K562 (cell line): ENCODE measurements at regions not wholly inside any gene's neighbourhood (a gene's known extent, or its start where the extent isn't known, plus 50 kb on each side); places are given as distances from the start of the nearest gene placed in this dataset.

ENCODE experiments used
- ATAC-seq: fragments of 200-7000 bp; cut with Tn5 transposase; 3 replicates; pipeline ENCODE4 v1.9.1; 2020; ENCODE audit warnings: moderate library complexity
- BruUV-seq: library from RNA; stranded (reverse); fragments of 400-500 nt; replicated peaks from 2 replicates; lab custom pipeline; 2021; lab: Mats Ljungman, UMichigan
- CTCF ChIA-PET: fragments of 300-600 bp; formaldehyde crosslinking; extraction: SDS; loops from one replicate; lab custom pipeline; 2021; ENCODE audit warnings: low intra/inter-chr PET ratio; lab: Yijun Ruan, JAX
- POLR2A ChIA-PET: fragments of 300-600, 350-650 bp; sonication (Branson Sonifier 250); formaldehyde crosslinking; extraction: SDS; loops from one replicate; lab custom pipeline; 2021; ENCODE audit warnings: antibody characterized with exemption, inconsistent platforms; lab: Yijun Ruan, JAX
- DNase-seq, 4 experiments: peaks; one replicate each; pipeline versions ENCODE4 v3.0.0 to v3.0.0-alpha.2; 2011 to 2018; ENCODE audit warnings: low spot score in 3 of 4, mixed read lengths in 3 of 4; ENCODE audit errors: extremely low read depth in 1 of 4
- FAIRE-seq: peaks from 2 replicates; lab custom pipeline; 2011; peaks lifted over from hg19 to GRCh38; lab: Jason Lieb, UNC
- H2AFZ ChIP-seq: 2 replicates; pipeline ENCODE4 v1.6.0; 2011; ENCODE audit warnings: low read depth, low read length, control low read depth, inconsistent platforms
- H3K27ac ChIP-seq: fragments of 200-600 bp; 3 replicates; pipeline ENCODE4 v1.8.0; 2011; ENCODE audit warnings: low read depth, mild to moderate bottlenecking, control low read depth, inconsistent platforms, low read length, moderate library complexity, mixed read lengths; ENCODE audit errors: extremely low read depth
- H3K27me3 ChIP-seq, 2 experiments: fragments of 300-600 bp in 1 of 2; 2 replicates in 1 of 2; 3 replicates in 1 of 2; pipeline versions ENCODE4 v1.6.0 to v1.8.0; 2011; ENCODE audit warnings: inconsistent platforms in 2 of 2, low read length in 2 of 2, mild to moderate bottlenecking in 1 of 2, mixed read lengths in 1 of 2, moderate library complexity in 1 of 2; ENCODE audit not compliant: control insufficient read depth in 2 of 2, insufficient read depth in 2 of 2
- H3K36me3 ChIP-seq: fragments of 300-600 bp; 3 replicates; pipeline ENCODE4 v1.8.0; 2011; ENCODE audit warnings: mild to moderate bottlenecking, low read length, inconsistent platforms; ENCODE audit not compliant: control insufficient read depth, insufficient read depth
- H3K4me1 ChIP-seq, 2 experiments: fragments of 200-600 bp in 1 of 2; replicated peaks in 1 of 2; 2 replicates in 1 of 2; 3 replicates in 1 of 2; pipeline versions ENCODE4 v1.5.1 to v1.8.0; 2011; ENCODE audit warnings: inconsistent platforms in 2 of 2, low read length in 2 of 2, mild to moderate bottlenecking in 1 of 2, mixed read lengths in 1 of 2, moderate library complexity in 1 of 2; ENCODE audit not compliant: control insufficient read depth in 2 of 2, insufficient read depth in 2 of 2
- H3K4me2 ChIP-seq: 2 replicates; pipeline ENCODE4 v1.6.1; 2011; ENCODE audit warnings: low read length, control low read depth, inconsistent platforms, mixed read lengths; ENCODE audit not compliant: insufficient read depth
- H3K4me3 ChIP-seq: fragments of 200-600 bp; sonication (generic), shearing (Covaris generic); 2 replicates; pipeline ENCODE4 v1.5.1; 2016; ENCODE audit warnings: control low read depth, inconsistent platforms
- H3K79me2 ChIP-seq: fragments of 200-600 bp; 3 replicates; pipeline ENCODE4 v1.8.0; 2011; ENCODE audit warnings: low read length, inconsistent platforms; ENCODE audit not compliant: control insufficient read depth, insufficient read depth
- H3K9ac ChIP-seq, 2 experiments: 2 replicates each; pipeline versions ENCODE4 v1.6.0 to v1.6.1; 2011; ENCODE audit warnings: low read depth in 2 of 2, low read length in 2 of 2, control low read depth in 1 of 2, inconsistent platforms in 1 of 2, mild to moderate bottlenecking in 1 of 2, mixed read lengths in 1 of 2; ENCODE audit not compliant: insufficient read depth in 1 of 2
- H3K9me1 ChIP-seq: one replicate; pipeline ENCODE4 v1.6.0; 2011; ENCODE audit warnings: inconsistent platforms, mild to moderate bottlenecking, low read length, moderate library complexity; ENCODE audit not compliant: control insufficient read depth, insufficient read depth
- H3K9me3 ChIP-seq: replicated peaks from 2 replicates; pipeline ENCODE4 v1.5.1; 2011; ENCODE audit warnings: low read depth, low read length, inconsistent platforms; ENCODE audit not compliant: control insufficient read depth, insufficient read depth
- H4K20me1 ChIP-seq: replicated peaks from 2 replicates; pipeline ENCODE4 v1.6.1; 2011; ENCODE audit warnings: low read length, inconsistent platforms, mixed read lengths; ENCODE audit not compliant: control insufficient read depth, insufficient read depth
- ATF7 ChIP-seq: fragments of 450-650 bp; IDR thresholded peaks from 2 replicates; pipeline ENCODE4 v1.7.1; 2014; ENCODE audit warnings: mild to moderate bottlenecking, moderate library complexity
- CBFB ChIP-seq: sonication (generic); formaldehyde crosslinking; IDR thresholded peaks from 2 replicates; pipeline ENCODE4 v1.4.0; 2020; ENCODE audit warnings: mild to moderate bottlenecking, missing genetic modification reagents
- HDAC8 ChIP-seq: fragments of 450-650 bp; IDR thresholded peaks from 2 replicates; pipeline ENCODE4 v1.6.1; 2016; ENCODE audit warnings: mild to moderate bottlenecking, missing genetic modification characterization, moderate library complexity, missing compliant biosample characterization
- KLF10 ChIP-seq: fragments of 250-450 bp; sonication (Bioruptor Pico); IDR thresholded peaks from 2 replicates; pipeline ENCODE4 v1.6.1; 2021; ENCODE audit warnings: matching md5 sums
- MECOM ChIP-seq: fragments of 250-450 bp; sonication (Bioruptor Pico); IDR thresholded peaks from 2 replicates; pipeline ENCODE4 v1.8.0; 2022; ENCODE audit warnings: inconsistent platforms
- PHTF2 ChIP-seq: fragments of 250-450 bp; sonication (Bioruptor Pico); IDR thresholded peaks from 2 replicates; pipeline ENCODE4 v1.5.0; 2021; ENCODE audit warnings: mild to moderate bottlenecking
- SRF ChIP-seq, 2 experiments: fragments of 250-450, 450-650 bp in 1 of 2; sonication (Bioruptor Pico) in 1 of 2; sonication (generic) in 1 of 2; formaldehyde crosslinking; IDR thresholded peaks; 2 replicates each; pipeline versions ENCODE4 v1.5.0 to v1.5.1; 2020 to 2022; ENCODE audit warnings: mild to moderate bottlenecking in 1 of 2, missing genetic modification reagents in 1 of 2
- WHSC1 ChIP-seq: IDR thresholded peaks from one replicate; pipeline ENCODE4 v1.6.1; 2012; ENCODE audit warnings: low read length, control low read depth, inconsistent platforms
- WGBS: fragments of 100-300 bp; shearing (Covaris generic); methylation state at CpG from one replicate; pipeline ENCODE4 v1.1.6; 2016; ENCODE audit warnings: low coverage, mixed read lengths; ENCODE audit not compliant: insufficient coverage; ENCODE audit errors: missing lambda C conversion rate; 5-methylcytosine and 5-hydroxymethylcytosine counted together
- in situ Hi-C: fragments of 300-500 bp; cut with MboI; formaldehyde crosslinking; loops from 4 replicates; pipeline ENCODE4 v1.15.0; 2018; ENCODE audit warnings: inconsistent platforms, mixed read lengths
- intact Hi-C: fragments of 100-400 bp; cut with micrococcal nuclease; formaldehyde crosslinking; loops from 2 replicates; pipeline ENCODE4 v1.14.2; 2022
- TF ChIP-seq, protein P1 (sequence below): fragments of 450-650 bp; conservative IDR thresholded peaks from 2 replicates; pipeline ENCODE4 v1.6.1; 2016; ENCODE audit warnings: missing genetic modification characterization, low read depth, mild to moderate bottlenecking, control low read depth, missing compliant biosample characterization
- TF ChIP-seq, protein P2 (sequence below): fragments of 450-650 bp; IDR thresholded peaks from 2 replicates; pipeline ENCODE4 v1.6.1; 2016; ENCODE audit warnings: borderline replicate concordance
- TF ChIP-seq, protein P3 (sequence below): sonication (generic); formaldehyde crosslinking; IDR thresholded peaks from 2 replicates; pipeline ENCODE4 v1.8.0; 2022; ENCODE audit warnings: mild to moderate bottlenecking, missing genetic modification reagents

DNA sequence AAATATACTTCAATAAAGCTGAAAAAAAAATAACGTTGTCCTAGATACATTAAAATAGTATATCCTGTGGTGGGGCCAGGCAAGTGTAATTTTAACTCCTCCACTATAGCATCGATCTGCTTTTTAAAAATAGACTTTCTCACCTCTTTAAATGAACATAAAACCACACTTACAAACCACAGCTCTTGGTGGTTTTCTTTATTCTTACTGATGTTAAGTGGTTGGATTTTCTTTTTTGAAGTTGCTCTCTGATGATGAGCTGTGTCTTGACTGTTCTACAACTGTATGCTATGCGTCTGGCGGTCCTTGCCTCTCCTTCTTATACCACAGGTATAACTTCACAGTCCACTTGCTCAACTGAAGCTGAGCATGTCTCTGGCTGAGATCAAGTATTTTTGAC lies 721.5 kb upstream of the KLHL1 start:
- in situ Hi-C loops = no loop called here
- no peak for DNase-seq
- Histone ChIP-seq H3K27me3 (no peaks in the 10 kb centered on the region), H3K27ac (no peak overlapping the region), H3K4me2 (no peak overlapping the region), H2AFZ (no peak overlapping the region), H4K20me1 (no peaks in the 10 kb centered on the region), H3K4me1 (no peaks in the 10 kb centered on the region), H3K4me3 (no peak overlapping the region), H3K9me3 (no peaks in the 10 kb centered on the region), H3K9me1 (no peaks in the 10 kb centered on the region), H3K36me3 (no peaks in the 10 kb centered on the region), H3K79me2 (no peaks in the 10 kb centered on the region), H3K9ac (no peak overlapping the region)
- no TSS peak for BruUV-seq
- FAIRE-seq = no peak
- intact Hi-C loops = no loop called here
- ChIA-PET POLR2A (no interaction called here), CTCF (no interaction called here)
- 6% methylated on average over 4 of the region's 4 CpGs for WGBS
- no peak for ATAC-seq
- TF ChIP-seq MECOM (no peak), PHTF2 (no peak), WHSC1 (no peak), KLF10 (CRISPR knock-in tag) (no peak), HDAC8 (no peak), SRF (CRISPR knock-in tag; IDR thresholded peaks at IDR 0.05) (no peak), ATF7 (no peak), CBFB (CRISPR knock-in tag) (no peak)
- TF ChIP-seq, protein P1, sequence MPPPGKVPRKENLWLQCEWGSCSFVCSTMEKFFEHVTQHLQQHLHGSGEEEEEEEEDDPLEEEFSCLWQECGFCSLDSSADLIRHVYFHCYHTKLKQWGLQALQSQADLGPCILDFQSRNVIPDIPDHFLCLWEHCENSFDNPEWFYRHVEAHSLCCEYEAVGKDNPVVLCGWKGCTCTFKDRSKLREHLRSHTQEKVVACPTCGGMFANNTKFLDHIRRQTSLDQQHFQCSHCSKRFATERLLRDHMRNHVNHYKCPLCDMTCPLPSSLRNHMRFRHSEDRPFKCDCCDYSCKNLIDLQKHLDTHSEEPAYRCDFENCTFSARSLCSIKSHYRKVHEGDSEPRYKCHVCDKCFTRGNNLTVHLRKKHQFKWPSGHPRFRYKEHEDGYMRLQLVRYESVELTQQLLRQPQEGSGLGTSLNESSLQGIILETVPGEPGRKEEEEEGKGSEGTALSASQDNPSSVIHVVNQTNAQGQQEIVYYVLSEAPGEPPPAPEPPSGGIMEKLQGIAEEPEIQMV (tag) = no peak
- TF ChIP-seq, protein P2, sequence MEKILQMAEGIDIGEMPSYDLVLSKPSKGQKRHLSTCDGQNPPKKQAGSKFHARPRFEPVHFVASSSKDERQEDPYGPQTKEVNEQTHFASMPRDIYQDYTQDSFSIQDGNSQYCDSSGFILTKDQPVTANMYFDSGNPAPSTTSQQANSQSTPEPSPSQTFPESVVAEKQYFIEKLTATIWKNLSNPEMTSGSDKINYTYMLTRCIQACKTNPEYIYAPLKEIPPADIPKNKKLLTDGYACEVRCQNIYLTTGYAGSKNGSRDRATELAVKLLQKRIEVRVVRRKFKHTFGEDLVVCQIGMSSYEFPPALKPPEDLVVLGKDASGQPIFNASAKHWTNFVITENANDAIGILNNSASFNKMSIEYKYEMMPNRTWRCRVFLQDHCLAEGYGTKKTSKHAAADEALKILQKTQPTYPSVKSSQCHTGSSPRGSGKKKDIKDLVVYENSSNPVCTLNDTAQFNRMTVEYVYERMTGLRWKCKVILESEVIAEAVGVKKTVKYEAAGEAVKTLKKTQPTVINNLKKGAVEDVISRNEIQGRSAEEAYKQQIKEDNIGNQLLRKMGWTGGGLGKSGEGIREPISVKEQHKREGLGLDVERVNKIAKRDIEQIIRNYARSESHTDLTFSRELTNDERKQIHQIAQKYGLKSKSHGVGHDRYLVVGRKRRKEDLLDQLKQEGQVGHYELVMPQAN = no peak
- TF ChIP-seq, protein P3, sequence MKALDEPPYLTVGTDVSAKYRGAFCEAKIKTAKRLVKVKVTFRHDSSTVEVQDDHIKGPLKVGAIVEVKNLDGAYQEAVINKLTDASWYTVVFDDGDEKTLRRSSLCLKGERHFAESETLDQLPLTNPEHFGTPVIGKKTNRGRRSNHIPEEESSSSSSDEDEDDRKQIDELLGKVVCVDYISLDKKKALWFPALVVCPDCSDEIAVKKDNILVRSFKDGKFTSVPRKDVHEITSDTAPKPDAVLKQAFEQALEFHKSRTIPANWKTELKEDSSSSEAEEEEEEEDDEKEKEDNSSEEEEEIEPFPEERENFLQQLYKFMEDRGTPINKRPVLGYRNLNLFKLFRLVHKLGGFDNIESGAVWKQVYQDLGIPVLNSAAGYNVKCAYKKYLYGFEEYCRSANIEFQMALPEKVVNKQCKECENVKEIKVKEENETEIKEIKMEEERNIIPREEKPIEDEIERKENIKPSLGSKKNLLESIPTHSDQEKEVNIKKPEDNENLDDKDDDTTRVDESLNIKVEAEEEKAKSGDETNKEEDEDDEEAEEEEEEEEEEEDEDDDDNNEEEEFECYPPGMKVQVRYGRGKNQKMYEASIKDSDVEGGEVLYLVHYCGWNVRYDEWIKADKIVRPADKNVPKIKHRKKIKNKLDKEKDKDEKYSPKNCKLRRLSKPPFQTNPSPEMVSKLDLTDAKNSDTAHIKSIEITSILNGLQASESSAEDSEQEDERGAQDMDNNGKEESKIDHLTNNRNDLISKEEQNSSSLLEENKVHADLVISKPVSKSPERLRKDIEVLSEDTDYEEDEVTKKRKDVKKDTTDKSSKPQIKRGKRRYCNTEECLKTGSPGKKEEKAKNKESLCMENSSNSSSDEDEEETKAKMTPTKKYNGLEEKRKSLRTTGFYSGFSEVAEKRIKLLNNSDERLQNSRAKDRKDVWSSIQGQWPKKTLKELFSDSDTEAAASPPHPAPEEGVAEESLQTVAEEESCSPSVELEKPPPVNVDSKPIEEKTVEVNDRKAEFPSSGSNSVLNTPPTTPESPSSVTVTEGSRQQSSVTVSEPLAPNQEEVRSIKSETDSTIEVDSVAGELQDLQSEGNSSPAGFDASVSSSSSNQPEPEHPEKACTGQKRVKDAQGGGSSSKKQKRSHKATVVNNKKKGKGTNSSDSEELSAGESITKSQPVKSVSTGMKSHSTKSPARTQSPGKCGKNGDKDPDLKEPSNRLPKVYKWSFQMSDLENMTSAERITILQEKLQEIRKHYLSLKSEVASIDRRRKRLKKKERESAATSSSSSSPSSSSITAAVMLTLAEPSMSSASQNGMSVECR (CRISPR knock-in tag) = no peak
